ENCODE measurements at regions not wholly inside any gene's neighbourhood (a gene's known extent, or its start where the extent isn't known, plus 50 kb on each side); places are given as distances from the start of the nearest gene placed in this dataset.

DNA sequence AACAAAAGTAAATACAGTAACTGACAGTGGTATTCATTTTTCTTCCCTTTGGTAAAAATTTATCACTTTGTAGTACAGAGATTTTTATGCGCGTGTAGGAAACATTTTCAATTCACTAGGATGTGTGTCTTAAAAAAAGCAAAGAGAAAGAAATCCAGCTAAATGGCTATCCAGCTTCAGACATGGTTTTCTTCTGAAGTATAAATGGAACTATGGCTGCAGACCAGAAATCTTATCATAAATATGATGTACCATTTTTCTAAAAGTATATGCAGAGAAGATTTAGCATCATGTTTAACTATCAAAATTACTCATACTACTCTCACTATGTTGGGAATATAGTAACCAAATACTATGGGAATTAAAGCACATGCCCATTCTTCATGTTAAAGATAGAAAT is 328.4 kb upstream of the SMIM30 start:
- no peak overlapping the region for H3K4me3 ChIP-seq
- TF ChIP-seq EZH2 (IDR thresholded peaks at IDR 0.05) (no peak), EZH2phosphoT487 (IDR thresholded peaks at IDR 0.05) (no peak)
- H3K27ac ChIP-seq = no peak overlapping the region
- peaks cover 22% of the 10 kb centered on the region for H3K9me3 ChIP-seq (ENCODE audit: low read depth)
- no peaks in the 10 kb centered on the region for H3K27me3 ChIP-seq
- no peaks in the 10 kb centered on the region for H3K9me3 Mint-ChIP-seq
- H3K79me2 ChIP-seq (ENCODE audit: low read depth) = no peaks in the 10 kb centered on the region
- H2AFZ ChIP-seq (replicated peaks) = no peak overlapping the region
- no peak overlapping the region for H3K27ac Mint-ChIP-seq
- H3K9ac ChIP-seq = no peak overlapping the region
- peaks cover 5% of the 10 kb centered on the region for H3K36me3 ChIP-seq
- H3K36me3 Mint-ChIP-seq = no peaks in the 10 kb centered on the region
- H3K4me1 ChIP-seq = no peaks in the 10 kb centered on the region
- no peaks in the 10 kb centered on the region for H3K27me3 Mint-ChIP-seq (ENCODE audit: insufficient read depth, low read depth)
- no peaks in the 10 kb centered on the region for H3K4me1 Mint-ChIP-seq
- no peak overlapping the region for H3K4me2 ChIP-seq
- H3K4me3 Mint-ChIP-seq = no peak overlapping the region
- no peaks in the 10 kb centered on the region for H3F3A ChIP-seq (ENCODE audit: low read depth)
- DNase-seq (ENCODE audit: low spot score) = no peak
- no peaks in the 10 kb centered on the region for H4K20me1 ChIP-seq (ENCODE audit: low read depth)

DNA sequence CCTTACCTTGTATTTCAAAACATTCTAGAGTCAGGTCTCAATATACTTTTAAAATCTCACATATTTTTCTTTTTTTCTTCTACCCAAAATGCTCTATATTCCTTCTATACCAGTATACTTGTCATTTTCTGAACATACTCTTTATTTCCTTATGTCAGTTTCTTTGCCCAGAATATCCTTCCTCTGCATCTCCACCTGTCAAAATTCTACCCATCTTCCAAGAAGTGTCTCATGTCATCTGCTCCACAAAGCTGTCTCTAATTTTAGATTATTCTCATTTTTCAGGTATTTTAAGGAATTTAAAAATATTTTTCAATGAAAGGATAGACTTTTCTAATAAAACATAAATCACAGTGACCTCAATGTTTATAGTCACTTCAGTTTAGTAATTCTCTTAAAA is 328.0 kb upstream of the SMIM30 start:
- no peaks in the 10 kb centered on the region for H3K27me3 Mint-ChIP-seq (ENCODE audit: insufficient read depth, low read depth)
- H3K27ac Mint-ChIP-seq = no peak overlapping the region
- H3K4me3 Mint-ChIP-seq = no peak overlapping the region
- H3K27ac ChIP-seq = no peak overlapping the region
- no peaks in the 10 kb centered on the region for H3K4me1 Mint-ChIP-seq
- H3K9me3 ChIP-seq (ENCODE audit: low read depth) = peaks cover 18% of the 10 kb centered on the region
- no peaks in the 10 kb centered on the region for H3K9me3 Mint-ChIP-seq
- H3K9ac ChIP-seq = no peak overlapping the region
- TF ChIP-seq EZH2phosphoT487 (IDR thresholded peaks at IDR 0.05) (no peak), EZH2 (IDR thresholded peaks at IDR 0.05) (no peak)
- TF ChIP-seq, protein P1, sequence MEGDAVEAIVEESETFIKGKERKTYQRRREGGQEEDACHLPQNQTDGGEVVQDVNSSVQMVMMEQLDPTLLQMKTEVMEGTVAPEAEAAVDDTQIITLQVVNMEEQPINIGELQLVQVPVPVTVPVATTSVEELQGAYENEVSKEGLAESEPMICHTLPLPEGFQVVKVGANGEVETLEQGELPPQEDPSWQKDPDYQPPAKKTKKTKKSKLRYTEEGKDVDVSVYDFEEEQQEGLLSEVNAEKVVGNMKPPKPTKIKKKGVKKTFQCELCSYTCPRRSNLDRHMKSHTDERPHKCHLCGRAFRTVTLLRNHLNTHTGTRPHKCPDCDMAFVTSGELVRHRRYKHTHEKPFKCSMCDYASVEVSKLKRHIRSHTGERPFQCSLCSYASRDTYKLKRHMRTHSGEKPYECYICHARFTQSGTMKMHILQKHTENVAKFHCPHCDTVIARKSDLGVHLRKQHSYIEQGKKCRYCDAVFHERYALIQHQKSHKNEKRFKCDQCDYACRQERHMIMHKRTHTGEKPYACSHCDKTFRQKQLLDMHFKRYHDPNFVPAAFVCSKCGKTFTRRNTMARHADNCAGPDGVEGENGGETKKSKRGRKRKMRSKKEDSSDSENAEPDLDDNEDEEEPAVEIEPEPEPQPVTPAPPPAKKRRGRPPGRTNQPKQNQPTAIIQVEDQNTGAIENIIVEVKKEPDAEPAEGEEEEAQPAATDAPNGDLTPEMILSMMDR (IDR thresholded peaks at IDR 0.05) = no peak
- no peaks in the 10 kb centered on the region for H3K4me1 ChIP-seq
- no peak for DNase-seq (ENCODE audit: low spot score)
- H3K4me3 ChIP-seq = no peak overlapping the region
- no peaks in the 10 kb centered on the region for H3K27me3 ChIP-seq
- no peaks in the 10 kb centered on the region for H4K20me1 ChIP-seq (ENCODE audit: low read depth)
- peaks cover 5% of the 10 kb centered on the region for H3K36me3 ChIP-seq
- H3K36me3 Mint-ChIP-seq = no peaks in the 10 kb centered on the region
- H3F3A ChIP-seq (ENCODE audit: low read depth) = no peaks in the 10 kb centered on the region
- H2AFZ ChIP-seq (replicated peaks) = no peak overlapping the region
- no peaks in the 10 kb centered on the region for H3K79me2 ChIP-seq (ENCODE audit: low read depth)
- H3K4me2 ChIP-seq = no peak overlapping the region

DNA sequence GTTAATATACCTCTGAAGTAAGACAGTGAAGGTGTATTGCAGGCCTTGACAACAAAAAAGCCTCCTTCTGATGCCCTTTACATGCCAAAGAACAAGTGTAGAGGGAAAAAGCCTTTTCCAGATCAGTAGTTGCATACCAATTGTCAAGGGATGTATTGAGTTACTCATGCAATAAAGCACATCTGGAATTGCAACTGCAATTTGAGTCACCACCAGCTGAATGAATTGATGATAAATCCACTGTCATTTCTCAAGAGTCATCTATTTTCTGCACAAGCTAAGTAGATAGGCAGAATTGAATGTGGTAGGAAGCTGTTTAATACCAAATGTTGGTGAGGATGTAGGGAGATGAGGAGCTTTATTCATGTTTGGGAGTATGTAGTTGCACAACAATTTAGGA is 325.9 kb upstream of the SMIM30 start:
- H3K4me1 Mint-ChIP-seq = no peaks in the 10 kb centered on the region
- Histone ChIP-seq H3K4me3 (no peak overlapping the region), H3K27me3 (no peaks in the 10 kb centered on the region), H3K79me2 (ENCODE audit: low read depth) (no peaks in the 10 kb centered on the region), H3K36me3 (peaks cover 5% of the 10 kb centered on the region), H2AFZ (replicated peaks) (no peak overlapping the region), H3K4me2 (no peak overlapping the region), H3F3A (ENCODE audit: low read depth) (no peaks in the 10 kb centered on the region), H4K20me1 (ENCODE audit: low read depth) (no peaks in the 10 kb centered on the region), H3K9ac (no peak overlapping the region), H3K9me3 (ENCODE audit: low read depth) (peaks cover 24% of the 10 kb centered on the region), H3K27ac (no peak overlapping the region), H3K4me1 (no peaks in the 10 kb centered on the region)
- H3K27me3 Mint-ChIP-seq (ENCODE audit: insufficient read depth, low read depth) = no peaks in the 10 kb centered on the region
- no peaks in the 10 kb centered on the region for H3K36me3 Mint-ChIP-seq
- no peaks in the 10 kb centered on the region for H3K9me3 Mint-ChIP-seq
- TF ChIP-seq EZH2phosphoT487 (IDR thresholded peaks at IDR 0.05) (no peak), EZH2 (IDR thresholded peaks at IDR 0.05) (no peak)
- no peak for DNase-seq (ENCODE audit: low spot score)
- no peak overlapping the region for H3K4me3 Mint-ChIP-seq
- no peak overlapping the region for H3K27ac Mint-ChIP-seq

DNA sequence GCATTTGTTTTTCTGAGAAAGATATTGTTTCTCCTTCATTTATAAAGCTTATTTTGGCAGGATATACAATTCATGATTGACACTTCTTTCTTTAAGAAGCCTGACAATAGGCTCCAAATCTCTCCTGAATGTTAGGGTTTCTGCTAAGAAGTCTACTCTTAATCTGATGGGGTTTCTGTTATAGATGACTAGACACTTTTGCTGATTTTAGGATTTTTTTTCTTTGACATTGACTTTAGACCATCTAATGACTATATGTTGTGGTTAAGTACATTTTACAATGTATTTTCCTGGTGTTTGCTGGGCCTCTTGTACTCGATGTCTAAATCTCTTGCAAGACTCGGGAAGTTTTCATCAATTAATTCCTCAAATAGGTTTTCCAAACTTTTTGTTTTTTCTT is 321.8 kb upstream of the SMIM30 start:
- Mint-ChIP-seq H3K27ac (no peak overlapping the region), H3K4me3 (no peak overlapping the region), H3K36me3 (no peaks in the 10 kb centered on the region), H3K27me3 (ENCODE audit: insufficient read depth, low read depth) (no peaks in the 10 kb centered on the region), H3K4me1 (no peaks in the 10 kb centered on the region), H3K9me3 (peaks cover 3% of the 10 kb centered on the region)
- Histone ChIP-seq H3K9me3 (ENCODE audit: low read depth) (peaks cover 7% of the 10 kb centered on the region), H3K9ac (no peak overlapping the region), H3K27me3 (no peaks in the 10 kb centered on the region), H3K36me3 (no peaks in the 10 kb centered on the region), H3K79me2 (ENCODE audit: low read depth) (no peaks in the 10 kb centered on the region), H3F3A (ENCODE audit: low read depth) (no peaks in the 10 kb centered on the region), H4K20me1 (ENCODE audit: low read depth) (no peaks in the 10 kb centered on the region), H3K4me2 (no peak overlapping the region), H3K4me1 (no peaks in the 10 kb centered on the region), H2AFZ (replicated peaks) (no peak overlapping the region), H3K27ac (no peak overlapping the region), H3K4me3 (no peak overlapping the region)
- TF ChIP-seq EZH2phosphoT487 (IDR thresholded peaks at IDR 0.05) (no peak), EZH2 (IDR thresholded peaks at IDR 0.05) (no peak)
- TF ChIP-seq, protein P1 (IDR thresholded peaks at IDR 0.05) = no peak
- no peak for DNase-seq (ENCODE audit: low spot score)
